SJSA1 (cell line): ENCODE measurements at regions not wholly inside any gene's neighbourhood (a gene's known extent, or its start where the extent isn't known, plus 50 kb on each side); places are given as distances from the start of the nearest gene placed in this dataset.
"Not testable (repeated sequence)": the region's sequence is repeated elsewhere in the genome, so short reads cannot be mapped to it uniquely, and the experiment has no call there.

ENCODE experiments used
- DNase-seq, 2 experiments: peaks; one replicate each; pipeline ENCODE4 v3.0.0-alpha.2; 2015 to 2020; ENCODE audit warnings: low spot score in 2 of 2, low read depth in 1 of 2
- H3K27ac ChIP-seq: fragments of 250-450 bp; sonication (Bioruptor Pico); 2 replicates; pipeline ENCODE4 v1.5.1; 2020; ENCODE audit warnings: mild to moderate bottlenecking, moderate library complexity
- H3K27me3 ChIP-seq: fragments of 250-450 bp; sonication (Bioruptor Pico); replicated peaks from 2 replicates; pipeline ENCODE4 v1.5.1; 2020; ENCODE audit warnings: mild to moderate bottlenecking, moderate library complexity
- H3K36me3 ChIP-seq: fragments of 250-450 bp; sonication (Bioruptor Pico); 2 replicates; pipeline ENCODE4 v1.5.1; 2020; ENCODE audit warnings: mild to moderate bottlenecking
- H3K4me1 ChIP-seq: fragments of 250-450 bp; sonication (Bioruptor Pico); replicated peaks from 2 replicates; pipeline ENCODE4 v1.6.1; 2021; ENCODE audit warnings: mild to moderate bottlenecking
- H3K4me3 ChIP-seq: fragments of 250-450 bp; sonication (Bioruptor Pico); 2 replicates; pipeline ENCODE4 v1.5.1; 2020; ENCODE audit warnings: mild to moderate bottlenecking
- H3K9me3 ChIP-seq: fragments of 250-450 bp; sonication (Bioruptor Pico); replicated peaks from 2 replicates; pipeline ENCODE4 v1.5.1; 2020; ENCODE audit warnings: mild to moderate bottlenecking

GRCh38 chr2:196514641-196515040 lies 124.9 kb upstream of the CCDC150 start:
- Histone ChIP-seq H3K4me3 (no peak overlapping the region), H3K27me3 (no peaks in the 10 kb centered on the region), H3K9me3 (no peaks in the 10 kb centered on the region), H3K4me1 (no peaks in the 10 kb centered on the region), H3K36me3 (no peaks in the 10 kb centered on the region), H3K27ac (no peak overlapping the region)
- no peak for DNase-seq

- Histone ChIP-seq H3K36me3 (no peaks in the 10 kb centered on the region), H3K4me1 (no peaks in the 10 kb centered on the region), H3K27ac (no peak overlapping the region), H3K4me3 (no peak overlapping the region), H3K9me3 (no peaks in the 10 kb centered on the region), H3K27me3 (no peaks in the 10 kb centered on the region)
- no peak for DNase-seq
Measured at GRCh38 chr2:196515051-196515450, 124.5 kb upstream of the CCDC150 start.

- Histone ChIP-seq H3K4me1 (no peaks in the 10 kb centered on the region), H3K27ac (no peak overlapping the region), H3K27me3 (no peaks in the 10 kb centered on the region), H3K9me3 (no peaks in the 10 kb centered on the region), H3K36me3 (no peaks in the 10 kb centered on the region), H3K4me3 (no peak overlapping the region)
- no peak for DNase-seq
Measured at GRCh38 chr2:196515608-196516007, 123.9 kb upstream of the CCDC150 start.

- no peaks in the 10 kb centered on the region for H3K27me3 ChIP-seq
- DNase-seq: no peak
Measured at GRCh38 chr2:196516564-196516963, 123.0 kb upstream of the CCDC150 start.

GRCh38 chr2:196520605-196521004 lies 118.9 kb upstream of the CCDC150 start:
- Histone ChIP-seq H3K27ac (no peak overlapping the region), H3K4me1 (no peaks in the 10 kb centered on the region), H3K36me3 (no peaks in the 10 kb centered on the region), H3K4me3 (no peak overlapping the region), H3K9me3 (no peaks in the 10 kb centered on the region), H3K27me3 (no peaks in the 10 kb centered on the region)
- no peak for DNase-seq

More at GRCh38 chr2:196516564-196516963, 123.0 kb upstream of the CCDC150 start:
- Histone ChIP-seq H3K27ac (no peak overlapping the region), H3K4me1 (no peaks in the 10 kb centered on the region), H3K36me3 (no peaks in the 10 kb centered on the region), H3K4me3 (no peak overlapping the region), H3K9me3 (no peaks in the 10 kb centered on the region)

- not testable (repeated sequence) for H3K4me3 ChIP-seq, H3K9me3 ChIP-seq, H3K36me3 ChIP-seq, H3K27me3 ChIP-seq, H3K4me1 ChIP-seq, DNase-seq, H3K27ac ChIP-seq
Measured at GRCh38 chr2:196526981-196527725, 112.4 kb upstream of the CCDC150 start.

- H3K4me1 ChIP-seq: no peaks in the 10 kb centered on the region
- no peaks in the 10 kb centered on the region for H3K27me3 ChIP-seq
- no peaks in the 10 kb centered on the region for H3K9me3 ChIP-seq
- no peaks in the 10 kb centered on the region for H3K36me3 ChIP-seq
- H3K4me3 ChIP-seq: no peak overlapping the region
- no peak for DNase-seq
- H3K27ac ChIP-seq: no peak overlapping the region
Measured at GRCh38 chr2:196528486-196529223, 110.9 kb upstream of the CCDC150 start.

GRCh38 chr2:196530910-196531309 lies 108.6 kb upstream of the CCDC150 start:
- no peaks in the 10 kb centered on the region for H3K27me3 ChIP-seq
- H3K4me1 ChIP-seq: no peaks in the 10 kb centered on the region
- DNase-seq: no peak
- no peak overlapping the region for H3K27ac ChIP-seq
- no peaks in the 10 kb centered on the region for H3K9me3 ChIP-seq
- no peak overlapping the region for H3K4me3 ChIP-seq
- H3K36me3 ChIP-seq: no peaks in the 10 kb centered on the region

GRCh38 chr2:196533772-196534397 lies 105.6 kb upstream of the CCDC150 start:
- Histone ChIP-seq H3K4me3 (no peak overlapping the region), H3K36me3 (no peaks in the 10 kb centered on the region), H3K27me3 (no peaks in the 10 kb centered on the region), H3K9me3 (no peaks in the 10 kb centered on the region), H3K27ac (no peak overlapping the region), H3K4me1 (no peaks in the 10 kb centered on the region)
- DNase-seq: no peak

GRCh38 chr2:196534495-196534894 lies 105.0 kb upstream of the CCDC150 start:
- no peaks in the 10 kb centered on the region for H3K36me3 ChIP-seq
- no peaks in the 10 kb centered on the region for H3K9me3 ChIP-seq
- no peaks in the 10 kb centered on the region for H3K4me1 ChIP-seq
- no peak overlapping the region for H3K27ac ChIP-seq
- H3K4me3 ChIP-seq: no peak overlapping the region
- DNase-seq: no peak
- no peaks in the 10 kb centered on the region for H3K27me3 ChIP-seq

- Histone ChIP-seq H3K4me1 (no peaks in the 10 kb centered on the region), H3K36me3 (no peaks in the 10 kb centered on the region), H3K9me3 (no peaks in the 10 kb centered on the region), H3K4me3 (no peak overlapping the region), H3K27ac (no peak overlapping the region), H3K27me3 (no peaks in the 10 kb centered on the region)
- no peak for DNase-seq
Measured at GRCh38 chr2:196535061-196535460, 104.5 kb upstream of the CCDC150 start.

- no peak overlapping the region for H3K4me3 ChIP-seq
- H3K36me3 ChIP-seq: no peaks in the 10 kb centered on the region
- H3K27me3 ChIP-seq: no peaks in the 10 kb centered on the region
- no peak overlapping the region for H3K27ac ChIP-seq
- no peak for DNase-seq
- no peaks in the 10 kb centered on the region for H3K9me3 ChIP-seq
- H3K4me1 ChIP-seq: no peaks in the 10 kb centered on the region
Measured at GRCh38 chr2:196535742-196536141, 103.8 kb upstream of the CCDC150 start.

- H3K36me3 ChIP-seq: no peaks in the 10 kb centered on the region
- DNase-seq: no peak
- H3K27me3 ChIP-seq: no peaks in the 10 kb centered on the region
- no peak overlapping the region for H3K27ac ChIP-seq
- H3K4me1 ChIP-seq: no peaks in the 10 kb centered on the region
- H3K9me3 ChIP-seq: no peaks in the 10 kb centered on the region
- no peak overlapping the region for H3K4me3 ChIP-seq
Measured at GRCh38 chr2:196537311-196537710, 102.2 kb upstream of the CCDC150 start.

GRCh38 chr2:196538189-196538588 lies 101.3 kb upstream of the CCDC150 start:
- Histone ChIP-seq H3K27me3 (no peaks in the 10 kb centered on the region), H3K4me1 (no peaks in the 10 kb centered on the region), H3K27ac (no peak overlapping the region), H3K36me3 (no peaks in the 10 kb centered on the region), H3K9me3 (no peaks in the 10 kb centered on the region), H3K4me3 (no peak overlapping the region)
- no peak for DNase-seq
